ENCODE measurements at regions not wholly inside any gene's neighbourhood (a gene's known extent, or its start where the extent isn't known, plus 50 kb on each side); places are given as distances from the start of the nearest gene placed in this dataset.

DNA sequence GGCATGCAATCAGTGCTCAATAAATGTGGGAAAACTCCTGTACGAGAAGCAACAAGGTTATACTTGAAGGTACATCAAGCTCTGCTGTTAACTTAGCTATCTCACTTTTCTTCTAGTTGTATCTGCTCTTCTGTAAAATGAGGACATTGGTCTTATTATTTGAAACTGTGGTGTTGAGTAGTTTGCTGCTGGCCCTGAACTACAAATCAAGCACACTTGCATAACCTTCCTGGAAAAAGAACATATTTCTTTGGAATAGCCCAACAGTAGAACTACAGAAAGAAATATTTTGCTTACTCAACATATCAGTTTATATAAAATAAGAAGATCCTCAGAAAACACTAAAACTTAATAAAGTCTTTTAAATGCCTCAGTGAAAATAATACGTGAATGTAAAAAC lies 203.0 kb downstream of the KCTD12 start:
- Mint-ChIP-seq H3K36me3 (ENCODE audit: insufficient read depth) (no peaks in the 10 kb centered on the region), H3K4me1 (ENCODE audit: low read depth) (peaks cover 13% of the 10 kb centered on the region), H3K27me3 (peaks cover 42% of the 10 kb centered on the region)

DNA sequence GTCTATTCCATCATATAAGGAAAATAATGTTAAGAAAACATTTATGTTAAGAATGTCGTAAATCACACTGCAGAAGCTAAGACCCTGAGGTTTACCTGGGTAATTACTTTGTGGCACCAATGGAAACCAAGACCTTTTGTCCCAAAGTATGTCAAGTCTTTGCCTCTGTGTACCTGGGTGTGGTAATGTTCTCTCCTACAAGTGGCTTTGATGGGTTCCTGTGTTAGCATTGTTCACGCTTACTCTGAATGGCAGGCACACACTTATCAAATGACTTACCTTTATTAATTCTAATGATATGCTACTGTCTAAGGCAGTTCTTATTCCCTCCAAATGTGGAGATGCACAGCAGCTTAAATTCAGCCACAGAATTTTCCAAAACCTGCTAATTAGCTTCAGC lies 206.1 kb downstream of the KCTD12 start:
- DNase-seq (ENCODE audit: low spot score, unreplicated experiment) = no peak
- no peak overlapping the region for H3K4me3 Mint-ChIP-seq (ENCODE audit: low read depth)
- H3K9me3 Mint-ChIP-seq (ENCODE audit: low read depth) = no peaks in the 10 kb centered on the region
- no peak for TF ChIP-seq CTCF (IDR thresholded peaks at IDR 0.05; ENCODE audit: unreplicated experiment)
- no peaks in the 10 kb centered on the region for H3K36me3 Mint-ChIP-seq (ENCODE audit: insufficient read depth)
- peaks cover 4% of the 10 kb centered on the region for H3K4me1 Mint-ChIP-seq (ENCODE audit: low read depth)
- H3K27me3 Mint-ChIP-seq = peaks cover 38% of the 10 kb centered on the region
- H3K27ac Mint-ChIP-seq = no peak overlapping the region

More for the DNA sequence above, 203.0 kb downstream of the KCTD12 start:
- no peak for DNase-seq (ENCODE audit: low spot score, unreplicated experiment)
- no peak overlapping the region for H3K27ac Mint-ChIP-seq
- no peaks in the 10 kb centered on the region for H3K9me3 Mint-ChIP-seq (ENCODE audit: low read depth)
- TF ChIP-seq CTCF (IDR thresholded peaks at IDR 0.05; ENCODE audit: unreplicated experiment) = no peak
- H3K4me3 Mint-ChIP-seq (ENCODE audit: low read depth) = no peak overlapping the region

DNA sequence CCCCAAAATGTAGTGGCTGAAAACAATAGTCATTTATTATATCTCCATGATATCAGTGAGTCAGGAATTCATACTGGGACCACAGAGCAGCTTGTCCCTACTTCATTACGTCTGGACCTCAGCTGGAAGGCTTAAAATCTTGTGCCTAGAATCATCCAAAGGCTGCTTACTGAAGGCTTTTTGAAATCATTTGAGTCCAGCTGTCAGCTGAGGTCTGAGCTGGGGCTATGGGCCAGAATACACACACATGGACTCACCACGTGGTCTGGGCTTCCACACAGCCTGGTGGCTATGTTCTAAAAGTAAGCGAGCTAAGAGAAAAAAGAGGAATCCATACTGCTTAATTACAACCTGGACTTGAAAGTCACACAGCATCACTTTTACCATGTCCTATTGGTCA lies 209.2 kb downstream of the KCTD12 start:
- no peak for DNase-seq (ENCODE audit: low spot score, unreplicated experiment)
- Mint-ChIP-seq H3K9me3 (ENCODE audit: low read depth) (peaks cover 10% of the 10 kb centered on the region), H3K4me3 (ENCODE audit: low read depth) (no peak overlapping the region), H3K27me3 (peaks cover 17% of the 10 kb centered on the region), H3K4me1 (ENCODE audit: low read depth) (no peaks in the 10 kb centered on the region), H3K36me3 (ENCODE audit: insufficient read depth) (no peaks in the 10 kb centered on the region), H3K27ac (no peak overlapping the region)
- no peak for TF ChIP-seq CTCF (IDR thresholded peaks at IDR 0.05; ENCODE audit: unreplicated experiment)

- TF ChIP-seq CTCF (IDR thresholded peaks at IDR 0.05; ENCODE audit: unreplicated experiment) = no peak
- Mint-ChIP-seq H3K4me1 (ENCODE audit: low read depth) (peaks cover 4% of the 10 kb centered on the region), H3K27ac (no peak overlapping the region), H3K4me3 (ENCODE audit: low read depth) (no peak overlapping the region), H3K27me3 (peaks cover 21% of the 10 kb centered on the region), H3K36me3 (ENCODE audit: insufficient read depth) (no peaks in the 10 kb centered on the region), H3K9me3 (ENCODE audit: low read depth) (peaks cover 10% of the 10 kb centered on the region)
- DNase-seq (ENCODE audit: low spot score, unreplicated experiment) = no peak
Measured at GRCh38 chr13:76672420-76672819, 213.8 kb downstream of the KCTD12 start.

GRCh38 chr13:76668716-76669115 lies 217.5 kb downstream of the KCTD12 start:
- H3K36me3 Mint-ChIP-seq (ENCODE audit: insufficient read depth) = no peaks in the 10 kb centered on the region
- no peak overlapping the region for H3K27ac Mint-ChIP-seq
- no peak for TF ChIP-seq CTCF (IDR thresholded peaks at IDR 0.05; ENCODE audit: unreplicated experiment)
- peaks cover 22% of the 10 kb centered on the region for H3K27me3 Mint-ChIP-seq
- DNase-seq (ENCODE audit: low spot score, unreplicated experiment) = no peak
- peaks cover 6% of the 10 kb centered on the region for H3K4me1 Mint-ChIP-seq (ENCODE audit: low read depth)
- H3K4me3 Mint-ChIP-seq (ENCODE audit: low read depth) = no peak overlapping the region
- peaks cover 7% of the 10 kb centered on the region for H3K9me3 Mint-ChIP-seq (ENCODE audit: low read depth)
